ENCODE measurements at regions not wholly inside any gene's neighbourhood (a gene's known extent, or its start where the extent isn't known, plus 50 kb on each side); places are given as distances from the start of the nearest gene placed in this dataset.

DNA sequence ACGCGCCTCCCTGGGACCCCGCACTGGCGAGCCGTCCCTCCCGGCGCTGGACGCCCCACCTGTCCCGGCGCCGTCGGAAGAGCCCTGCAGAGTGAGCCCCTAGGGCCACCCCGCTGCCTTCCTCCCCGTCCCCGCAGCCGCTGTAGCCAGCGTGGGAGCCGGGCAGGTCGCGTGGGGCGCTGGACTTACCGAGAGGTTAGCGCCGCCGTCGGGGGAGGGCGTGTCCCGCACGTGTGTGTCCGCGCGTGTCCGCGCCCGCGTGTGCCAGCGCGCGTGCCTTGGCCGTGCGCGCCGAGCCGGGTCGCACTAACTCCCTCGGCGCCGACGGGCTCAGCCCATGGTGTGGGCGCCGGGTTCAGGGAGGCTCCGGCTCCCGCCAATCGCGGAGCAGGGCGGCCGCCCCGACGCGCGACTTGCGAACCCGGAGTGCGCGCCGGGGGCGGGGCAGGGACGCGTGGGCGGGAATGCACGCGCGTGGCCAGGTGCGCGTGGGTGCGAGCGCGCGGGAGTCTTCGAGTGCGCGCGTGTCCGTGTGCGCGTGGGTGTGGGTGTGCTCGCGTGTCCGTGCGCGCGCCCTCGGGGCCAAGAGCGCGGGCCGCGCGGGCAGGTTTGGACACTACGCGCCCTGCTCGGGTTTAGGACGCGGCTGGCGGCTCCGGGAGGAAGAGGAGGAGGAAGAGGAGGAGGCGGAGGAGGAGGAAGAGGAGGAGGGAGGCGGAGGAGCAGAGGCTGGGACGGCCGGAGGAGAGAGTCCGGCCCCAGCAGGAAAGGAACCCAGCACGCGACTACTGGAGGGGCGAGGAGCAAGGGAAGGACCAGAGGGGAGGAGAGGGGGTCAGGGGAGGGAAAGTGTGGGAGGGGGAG is 145.2 kb upstream of the ETS2 start:
- peak in 1 of 2 donors; percentile 27 for DNase-seq

DNA sequence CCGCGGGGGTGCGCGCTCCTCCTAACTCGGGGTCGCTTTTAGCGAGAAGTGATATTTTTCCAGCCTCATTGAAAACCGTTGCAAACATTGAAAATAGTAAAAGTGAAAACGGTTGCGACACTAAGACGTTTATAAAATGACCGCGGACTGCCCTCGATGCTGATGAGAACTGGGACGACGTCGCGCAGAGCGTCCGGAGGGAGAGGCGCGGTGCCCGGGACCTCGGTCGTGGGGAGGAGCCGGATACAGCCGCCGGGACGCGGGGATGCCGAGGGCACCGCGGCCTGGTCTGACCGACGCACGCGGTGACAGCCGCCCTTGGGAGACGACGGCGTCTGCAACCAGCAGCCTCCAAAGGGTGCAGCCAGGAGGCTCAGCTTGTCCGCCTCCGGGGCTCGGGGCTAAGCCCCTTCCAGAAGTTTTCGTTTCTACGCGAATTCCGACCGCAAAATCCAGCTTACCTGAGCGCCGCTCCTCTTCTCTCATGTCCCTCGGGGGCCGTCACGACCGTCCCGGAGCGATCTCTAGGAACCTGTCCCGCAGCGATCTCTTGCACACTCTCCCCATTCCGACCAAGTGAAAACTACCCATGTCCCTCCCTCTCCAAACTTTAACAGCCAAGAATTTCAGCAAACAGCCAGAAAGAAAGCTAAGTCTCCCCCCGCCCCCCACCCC is 144.4 kb upstream of the ETS2 start:
- DNase-seq = peak in 1 of 2 donors; percentile 26

DNA sequence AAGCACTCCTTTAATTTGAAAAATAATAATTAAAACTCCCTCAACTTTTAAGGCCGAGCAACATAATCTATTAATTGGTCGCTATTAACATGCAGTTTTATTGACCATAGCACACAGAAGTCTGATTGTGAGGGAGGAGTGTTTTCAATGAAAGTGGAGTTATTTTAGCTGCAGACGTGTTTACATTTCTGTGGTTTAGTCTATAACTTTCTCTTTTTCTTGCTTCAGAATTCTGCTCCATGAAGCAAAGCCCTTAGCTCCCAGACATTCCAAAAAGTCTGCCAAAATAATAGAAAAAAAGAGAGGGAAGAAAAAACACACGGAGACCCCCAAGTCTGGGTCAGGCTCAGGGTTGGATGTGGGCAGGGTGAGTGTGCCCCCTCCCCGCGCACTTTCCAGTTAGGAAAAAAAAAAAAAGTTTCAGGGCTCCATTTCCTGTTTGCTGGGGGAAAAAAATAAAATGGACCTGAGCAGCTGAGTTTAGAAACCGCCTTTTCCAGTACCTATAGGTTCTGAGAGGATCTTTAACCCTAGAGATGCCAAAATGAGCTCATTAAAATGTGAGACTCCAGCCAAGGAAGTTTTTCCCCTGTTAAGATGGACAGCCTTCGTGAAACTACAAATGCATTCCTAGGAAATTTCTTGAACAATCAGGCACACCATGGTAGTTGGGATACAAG is 143.7 kb upstream of the ETS2 start:
- no peak for DNase-seq

DNA sequence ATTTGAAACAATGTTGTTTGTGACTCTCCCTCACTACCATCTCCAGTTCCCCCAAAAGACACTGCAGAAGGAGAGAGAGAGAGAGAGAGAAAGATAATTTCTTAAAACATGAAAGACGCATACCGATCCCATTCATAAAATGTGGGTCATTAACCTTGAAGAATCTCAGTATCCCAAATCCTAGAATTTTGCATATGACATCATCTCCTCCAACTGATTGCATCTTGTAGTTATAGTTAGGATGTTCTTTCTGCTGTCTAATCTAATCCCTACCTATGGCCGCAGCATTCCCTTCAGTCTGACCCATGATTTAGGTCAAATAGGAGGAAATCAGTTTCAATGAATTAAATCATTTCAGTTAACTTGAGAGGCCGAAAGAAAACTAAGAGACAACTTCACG is 142.4 kb upstream of the ETS2 start:
- no peak for DNase-seq

DNA sequence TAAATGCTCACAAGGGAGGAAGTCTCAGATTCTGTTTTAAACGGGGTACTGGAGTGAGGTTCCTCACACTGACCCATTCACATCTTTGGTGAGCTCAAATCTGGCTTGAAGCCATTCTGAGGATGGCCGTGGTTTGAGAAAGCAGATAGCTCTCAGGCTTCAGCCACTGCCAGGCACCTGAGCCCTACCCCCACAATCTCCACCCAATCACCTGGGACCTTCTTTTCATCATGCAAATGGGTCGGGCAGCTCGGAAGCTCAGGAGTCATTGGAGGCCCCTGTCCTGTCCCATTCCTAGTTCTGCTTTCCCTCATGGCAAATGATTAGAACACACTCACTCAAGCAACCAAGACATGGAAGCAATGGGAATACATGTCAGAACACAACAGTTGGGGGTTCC is 141.4 kb upstream of the ETS2 start:
- DNase-seq = no peak

DNA sequence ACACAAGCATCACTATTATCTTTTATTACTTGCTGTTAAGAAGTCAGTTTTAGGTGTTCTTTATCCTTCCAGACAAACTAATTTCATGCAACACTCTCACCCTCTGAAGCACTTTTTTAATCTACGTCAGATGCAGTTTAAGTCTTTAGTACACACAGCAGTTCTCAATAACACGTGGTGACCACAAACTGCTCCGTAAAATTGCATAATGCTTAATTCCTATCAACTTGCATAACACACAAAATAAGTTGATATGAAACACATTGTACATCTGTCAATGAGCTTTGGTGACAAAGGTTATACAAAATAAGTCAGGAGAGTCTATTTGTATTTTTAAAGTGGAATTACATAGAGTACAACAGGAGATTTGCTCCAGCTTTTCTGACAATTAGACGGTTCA is 140.9 kb upstream of the ETS2 start:
- no peak for DNase-seq

DNA sequence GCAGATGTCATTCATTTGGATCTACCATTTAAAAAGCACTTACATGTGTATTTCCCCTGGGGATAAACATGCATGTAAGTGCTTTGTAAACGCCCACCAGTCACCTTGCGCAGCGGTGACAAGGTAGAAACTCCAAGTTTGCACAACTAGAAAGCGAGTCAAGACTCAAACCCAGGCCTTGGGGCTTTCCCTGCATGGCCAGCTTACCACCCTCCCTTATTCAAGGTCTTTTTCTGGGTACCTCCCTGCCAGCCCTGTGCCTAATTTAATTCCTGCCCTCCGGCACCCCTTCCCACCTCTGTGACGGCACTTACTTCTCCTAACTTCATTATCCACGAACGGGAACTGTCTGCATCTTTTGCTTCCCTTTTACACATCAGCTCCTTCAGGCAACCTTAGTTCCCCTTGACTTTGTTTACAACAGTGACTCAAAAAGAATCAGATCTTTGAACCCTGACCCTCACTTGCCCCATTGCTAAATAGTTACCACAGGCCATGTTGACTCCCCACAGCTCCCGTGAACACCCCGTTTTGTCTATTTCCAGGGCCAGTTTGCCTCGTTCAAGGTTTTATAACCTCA is 138.3 kb upstream of the ETS2 start:
- DNase-seq = no peak

DNA sequence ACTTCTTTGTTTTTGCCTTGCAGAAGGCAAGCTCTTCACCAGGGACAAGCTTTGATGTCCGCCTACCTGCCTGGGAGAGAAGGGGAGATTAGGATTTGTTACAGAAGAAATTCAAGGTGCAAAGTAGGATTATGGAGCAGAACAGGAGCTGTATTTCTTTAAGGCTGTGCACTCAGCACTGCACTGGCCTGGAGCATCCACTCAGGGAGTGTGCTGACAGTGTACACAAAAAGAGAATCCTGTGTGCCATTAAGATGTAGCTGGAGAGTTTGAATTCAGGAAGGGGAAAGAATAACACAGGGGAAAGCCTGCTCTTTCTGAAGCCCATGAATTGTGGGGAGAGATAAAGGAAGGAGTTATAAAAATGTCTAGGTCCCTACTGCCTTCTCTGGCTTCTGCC is 137.7 kb upstream of the ETS2 start:
- no peak for DNase-seq

DNA sequence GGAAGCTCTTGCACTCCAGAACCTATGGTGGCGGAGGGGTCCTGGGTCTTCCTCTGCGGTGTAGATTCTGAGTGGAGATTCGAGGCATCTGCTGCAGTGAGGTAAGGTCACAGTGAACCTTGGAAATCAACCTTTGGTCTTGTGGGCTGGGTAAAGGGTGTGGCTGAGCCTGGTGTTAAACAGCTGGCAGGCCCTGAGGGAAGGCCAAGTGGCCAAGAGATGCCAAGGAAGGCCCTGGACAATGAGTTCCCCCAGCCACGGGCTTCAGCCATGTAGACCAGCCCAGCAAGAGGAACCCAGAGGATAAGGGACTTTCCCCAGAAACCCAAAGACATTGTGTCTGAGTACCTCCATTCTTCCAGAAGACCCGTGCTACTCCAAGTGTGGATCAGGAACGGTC is 137.2 kb upstream of the ETS2 start:
- no peak for DNase-seq

DNA sequence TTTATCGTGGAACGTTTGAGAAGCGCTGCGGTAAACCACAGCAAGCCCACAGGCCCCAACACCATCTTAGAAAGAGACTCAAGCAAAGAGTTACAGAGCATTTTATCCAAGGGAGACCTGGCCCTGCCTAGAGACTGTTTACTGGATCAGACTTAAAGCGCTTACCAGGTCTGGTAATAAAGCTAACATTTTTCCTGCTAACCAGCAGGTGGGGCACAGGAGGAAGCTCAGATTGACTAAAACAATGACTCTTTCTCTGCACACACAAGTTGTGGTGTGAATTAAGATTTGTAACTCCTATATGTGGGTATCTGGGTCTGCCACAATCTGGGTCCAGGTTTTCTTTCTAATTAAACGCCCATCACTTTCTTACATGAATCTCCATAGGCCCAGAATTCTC is 136.5 kb upstream of the ETS2 start:
- DNase-seq = no peak

DNA sequence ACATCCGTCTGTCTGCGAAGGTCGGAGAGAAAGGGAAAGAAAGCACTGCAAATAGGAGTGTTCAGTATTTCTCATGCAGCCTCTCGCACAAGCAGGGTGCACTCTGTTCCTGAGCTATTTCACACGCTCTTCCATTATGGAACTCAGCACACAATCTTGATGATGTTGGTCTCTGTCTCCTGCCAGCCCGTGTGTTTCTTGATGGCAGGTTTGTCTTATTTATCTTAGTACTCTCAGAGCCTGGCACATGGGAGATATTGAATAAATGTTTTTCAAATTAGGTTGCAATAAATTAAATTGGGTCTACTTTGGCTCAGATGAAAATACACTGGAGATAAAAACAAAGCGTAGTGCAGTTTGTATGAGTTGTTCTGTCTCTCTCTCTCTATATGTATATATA is 134.9 kb upstream of the ETS2 start:
- no peak for DNase-seq

DNA sequence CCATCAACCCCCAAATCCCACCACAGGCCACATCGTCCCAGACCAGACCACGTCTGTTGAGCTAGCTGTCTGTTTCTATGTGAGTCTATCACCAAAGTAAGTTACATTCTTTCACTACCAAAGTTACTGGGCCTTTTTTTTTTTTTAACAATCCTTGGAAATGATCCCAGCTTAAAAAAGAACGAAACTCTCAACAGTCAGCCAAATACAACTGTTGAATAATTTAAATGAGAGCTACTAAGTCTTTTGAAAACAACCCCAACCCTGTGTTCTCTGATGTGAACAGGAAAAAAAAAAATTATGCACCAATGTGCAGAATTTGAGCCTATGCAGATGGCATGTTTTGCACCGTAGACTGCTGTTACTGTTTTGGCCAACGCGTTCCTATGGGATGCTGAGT is 134.0 kb upstream of the ETS2 start:
- DNase-seq = no peak

DNA sequence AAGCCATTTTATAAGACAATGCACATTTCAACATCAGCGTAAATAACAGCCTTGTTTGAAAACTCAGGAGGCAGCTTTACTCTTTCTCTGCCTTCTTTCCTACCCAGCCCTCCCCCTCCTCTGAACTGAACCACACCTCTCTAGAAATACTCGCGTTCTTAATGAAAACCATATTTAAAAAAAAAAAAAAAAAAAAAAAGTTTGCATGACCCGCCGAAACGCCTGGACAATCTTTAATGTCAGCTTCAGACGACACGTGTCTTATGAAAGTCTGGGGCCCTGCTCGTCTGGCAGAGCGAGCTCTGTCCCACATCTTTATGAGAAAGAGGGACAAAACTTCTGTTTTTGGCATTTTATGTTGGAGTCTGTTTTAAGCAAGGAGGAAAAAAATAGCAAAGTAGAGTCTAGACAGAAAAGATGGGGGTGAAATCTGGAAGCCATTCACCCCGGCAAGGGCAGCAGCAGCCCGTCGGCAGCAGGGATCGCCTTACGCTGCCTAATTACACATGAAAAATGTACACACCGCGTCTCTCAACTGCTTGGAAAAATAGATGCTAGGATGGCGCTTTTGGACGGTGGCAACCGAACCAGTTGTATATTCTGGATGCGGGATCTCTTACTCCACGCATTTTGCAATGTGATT is 130.4 kb upstream of the ETS2 start:
- no peak for DNase-seq

DNA sequence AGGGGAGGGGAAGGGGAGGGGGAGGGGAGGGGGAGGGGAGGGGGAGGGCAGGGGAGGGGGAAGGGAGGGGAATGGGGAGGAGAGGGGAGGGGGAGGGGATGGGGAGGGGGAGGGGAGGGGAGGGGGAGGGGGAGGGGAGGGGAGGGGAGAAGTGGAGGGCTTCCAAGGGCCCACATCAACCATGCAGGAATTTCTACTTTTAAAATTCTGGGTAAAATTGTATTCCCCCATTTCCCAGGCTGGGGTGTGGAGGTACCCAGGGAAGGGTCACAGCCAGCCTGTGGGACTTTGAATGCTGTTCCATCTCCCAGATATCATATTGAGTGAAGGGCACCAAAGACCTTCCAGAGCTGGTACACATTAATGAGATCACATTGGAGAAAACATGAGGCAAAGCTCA is 126.9 kb upstream of the ETS2 start:
- DNase-seq = no peak

DNA sequence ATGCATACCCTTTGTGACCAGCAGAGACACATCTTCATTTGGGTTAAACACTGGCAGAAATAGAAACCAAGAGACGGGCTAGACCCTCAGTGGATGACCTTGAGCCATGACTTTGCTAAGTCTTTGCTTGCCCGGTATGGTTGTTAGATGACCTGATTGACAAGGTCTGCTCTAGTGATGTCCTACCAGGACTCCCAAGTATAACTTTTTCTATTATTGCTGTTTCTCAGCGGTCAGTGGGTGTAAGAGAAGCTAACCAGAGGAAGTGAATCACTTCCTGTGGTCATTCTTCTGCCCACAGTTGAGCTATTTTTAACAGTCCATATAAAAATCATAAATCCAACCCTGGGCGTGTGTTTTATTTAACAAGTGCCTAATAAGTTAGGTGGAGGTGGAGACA is 126.2 kb upstream of the ETS2 start:
- no peak for DNase-seq

DNA sequence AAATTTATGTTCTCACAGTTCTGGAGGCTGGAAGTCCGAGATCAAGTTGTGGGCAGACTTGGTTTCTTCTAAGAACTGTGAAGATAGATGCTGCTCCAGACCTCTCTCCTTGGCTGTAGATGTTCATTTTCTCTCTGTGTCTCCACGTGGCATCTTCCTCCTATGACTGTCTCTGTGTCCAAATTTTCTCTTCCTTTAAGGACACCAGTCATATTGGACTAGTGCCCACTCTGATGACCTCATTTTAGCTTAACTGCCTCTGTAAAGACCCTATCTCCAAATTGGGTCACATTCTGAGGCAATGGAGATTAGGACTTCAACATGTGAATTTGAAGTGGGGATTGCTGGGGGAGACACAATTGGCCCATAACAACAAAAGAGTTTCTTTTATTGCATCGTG is 125.3 kb upstream of the ETS2 start:
- no peak for DNase-seq

DNA sequence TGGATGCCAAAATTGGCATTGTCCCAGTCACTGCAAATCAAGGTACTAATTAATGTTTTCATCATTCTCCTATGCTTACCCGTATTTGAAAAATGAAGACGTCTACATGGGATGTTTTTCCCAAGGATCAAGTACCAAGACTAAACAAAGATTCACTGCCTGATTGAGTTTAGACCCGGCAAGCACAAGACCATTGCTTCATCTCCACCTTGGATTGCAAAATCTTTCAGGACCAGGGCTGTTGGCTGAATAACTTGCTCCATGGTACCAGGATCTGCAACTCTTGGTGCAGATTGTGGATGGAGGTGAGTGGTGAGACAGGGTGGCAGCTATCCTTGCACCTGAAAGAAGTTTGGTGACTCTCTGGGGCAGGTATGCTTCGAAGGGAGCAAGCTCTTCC is 122.5 kb upstream of the ETS2 start:
- DNase-seq = no peak

DNA sequence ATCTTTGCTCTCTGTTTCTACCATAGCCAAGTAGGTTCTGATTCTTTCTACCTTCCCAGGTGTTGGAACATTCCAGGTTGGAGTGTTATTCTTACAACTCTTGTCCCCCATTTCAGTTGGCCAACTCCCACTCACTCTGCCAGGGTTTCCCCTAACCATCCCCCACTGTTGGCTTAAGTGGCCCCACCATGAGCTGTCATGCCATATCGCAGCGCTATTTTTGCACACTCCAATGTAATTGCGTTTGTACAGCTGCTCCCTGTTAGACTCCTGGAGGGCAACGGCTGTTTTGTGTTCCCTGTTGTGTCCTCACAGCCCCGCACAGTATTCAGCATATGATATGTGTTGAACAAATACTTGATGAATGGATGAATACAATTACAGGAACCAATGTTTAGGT is 117.7 kb upstream of the ETS2 start:
- no peak for DNase-seq

DNA sequence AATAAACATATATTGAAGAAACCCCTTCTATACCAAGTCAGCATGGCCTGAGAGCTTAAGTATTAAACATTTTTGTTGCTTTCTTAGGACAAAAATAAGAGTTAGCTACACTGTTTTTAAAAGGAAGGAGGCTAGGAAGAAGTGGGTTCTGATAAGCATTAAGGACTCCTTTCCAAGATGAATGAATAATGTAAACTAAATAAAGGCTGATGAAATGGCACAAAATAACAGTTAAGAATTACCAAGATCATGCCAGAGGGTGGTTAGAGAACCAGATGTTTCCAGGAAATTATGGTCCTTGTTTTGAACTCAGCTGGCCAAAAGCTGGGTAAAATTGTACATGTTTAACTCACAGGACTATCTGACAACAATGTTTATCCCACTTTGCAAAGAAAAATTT is 114.1 kb upstream of the ETS2 start:
- DNase-seq = no peak

DNA sequence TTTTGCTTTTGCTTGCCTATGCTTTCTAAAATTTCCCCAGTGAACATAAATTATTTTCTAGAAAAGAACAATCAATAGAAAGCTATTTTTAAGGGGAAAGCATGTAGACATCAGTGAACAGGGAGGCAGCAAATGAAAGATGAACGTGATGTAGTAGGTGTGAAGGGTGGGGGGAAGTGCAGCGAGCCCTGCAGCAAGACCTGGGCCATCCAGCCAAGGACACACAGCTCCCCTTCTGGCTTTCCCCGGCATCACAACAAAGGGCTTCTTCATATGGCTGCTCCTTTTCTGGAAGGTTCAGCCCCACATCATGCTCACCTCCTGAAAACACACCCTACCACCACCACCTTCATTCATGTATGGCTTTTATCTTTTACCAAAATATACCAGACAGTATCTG is 109.2 kb upstream of the ETS2 start:
- no peak for DNase-seq

DNA sequence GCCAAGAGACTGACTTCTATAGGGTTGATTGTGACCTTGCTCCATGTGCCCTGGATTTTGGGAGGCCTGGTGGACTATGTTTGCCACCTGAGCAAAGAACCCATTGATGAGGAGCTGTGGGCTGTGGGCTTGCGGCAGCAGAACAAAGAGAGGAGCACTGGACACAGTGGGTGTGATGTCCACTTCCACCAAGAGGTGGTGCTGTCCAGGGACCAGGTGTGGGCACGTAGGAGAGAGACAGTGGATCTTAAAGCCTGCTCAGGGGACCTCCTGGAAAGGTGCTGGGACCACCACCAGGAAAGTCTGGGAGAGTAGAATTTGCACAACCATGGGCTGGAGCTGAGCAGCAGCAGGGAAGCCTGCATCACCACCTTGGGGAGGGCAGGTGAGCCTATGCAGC is 106.7 kb upstream of the ETS2 start:
- peak in 1 of 2 donors; percentile 9 for DNase-seq

DNA sequence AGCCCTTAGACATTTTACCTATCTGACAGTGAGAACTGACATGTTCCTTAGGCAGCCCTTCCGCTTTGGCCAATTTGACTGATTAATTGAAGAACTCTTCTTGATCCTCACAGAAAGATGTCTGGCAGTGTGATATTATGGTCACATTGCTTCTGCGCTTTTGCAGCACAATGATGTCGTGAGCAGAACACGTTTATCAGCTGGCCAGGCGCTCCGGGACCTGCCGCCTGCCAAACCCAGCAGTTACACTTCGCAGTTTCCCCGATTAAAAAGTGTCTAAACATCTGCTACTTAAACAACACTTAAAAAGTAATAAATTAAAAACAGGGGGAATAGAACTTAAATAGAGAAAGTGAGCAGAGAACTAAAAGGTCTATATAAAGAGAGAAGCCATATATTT is 103.5 kb upstream of the ETS2 start:
- no peak for DNase-seq

DNA sequence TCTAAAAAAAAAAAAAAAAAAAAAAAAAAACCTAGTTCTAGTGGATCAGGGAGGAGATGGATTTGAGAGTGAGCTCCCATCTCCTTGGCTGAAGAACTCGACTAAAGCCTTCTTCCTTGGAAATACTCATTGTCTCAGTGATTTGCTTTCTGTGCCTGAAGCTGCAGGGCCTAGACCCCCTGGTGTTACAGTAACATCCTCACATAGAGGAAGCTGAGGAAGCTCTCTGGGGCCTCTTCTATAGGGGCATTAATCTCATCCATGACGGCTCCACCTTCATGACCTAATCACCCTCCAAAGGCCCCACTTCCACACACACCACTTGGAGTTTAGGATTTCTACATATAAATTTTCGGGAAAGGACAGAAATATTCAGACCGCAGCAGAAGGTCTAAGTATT is 95.9 kb upstream of the ETS2 start:
- no peak for DNase-seq

Data from stimulated activated CD4-positive, alpha-beta T cell treated with anti-CD3 and anti-CD28 coated beads, Interleukin-2, amount 100 ng/mL, for 24 hours (primary cell).